GM19351 (cell line): ENCODE measurements at regions not wholly inside any gene's neighbourhood (a gene's known extent, or its start where the extent isn't known, plus 50 kb on each side); places are given as distances from the start of the nearest gene placed in this dataset.
"Not testable (repeated sequence)": the region's sequence is repeated elsewhere in the genome, so short reads cannot be mapped to it uniquely, and the experiment has no call there.

Experiments
- ATAC-seq: cut with Tn5 transposase; IDR thresholded peaks from one replicate; pipeline ENCODE4 v1.9.1; 2021; ENCODE audit warnings: mild to moderate bottlenecking, moderate library complexity; ENCODE audit not compliant: unreplicated experiment

- not testable (repeated sequence) for ATAC-seq
These were observed 150.9 kb upstream of the TEX13D start for GRCh38 chrX:124181515-124181914.

DNA sequence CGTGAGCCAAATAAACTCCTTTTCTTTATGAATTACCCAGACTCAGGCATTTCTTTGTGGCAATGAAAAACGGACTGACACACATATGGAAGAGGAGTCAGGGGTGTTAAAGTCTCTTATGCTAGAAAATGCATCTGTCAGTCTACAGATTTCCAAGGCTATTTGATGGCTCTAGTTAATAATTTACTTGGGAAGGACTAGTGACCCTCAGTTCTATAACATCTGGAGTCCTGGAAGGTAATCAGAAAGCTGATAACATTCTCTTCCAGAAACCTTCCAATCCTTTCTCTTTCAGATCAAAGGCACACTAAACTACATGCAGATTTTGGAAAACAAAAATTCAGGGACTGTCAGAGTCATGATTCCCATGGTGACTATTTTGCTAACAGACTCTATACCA lies 142.0 kb upstream of the TEX13D start:
- ATAC-seq = no peak

DNA sequence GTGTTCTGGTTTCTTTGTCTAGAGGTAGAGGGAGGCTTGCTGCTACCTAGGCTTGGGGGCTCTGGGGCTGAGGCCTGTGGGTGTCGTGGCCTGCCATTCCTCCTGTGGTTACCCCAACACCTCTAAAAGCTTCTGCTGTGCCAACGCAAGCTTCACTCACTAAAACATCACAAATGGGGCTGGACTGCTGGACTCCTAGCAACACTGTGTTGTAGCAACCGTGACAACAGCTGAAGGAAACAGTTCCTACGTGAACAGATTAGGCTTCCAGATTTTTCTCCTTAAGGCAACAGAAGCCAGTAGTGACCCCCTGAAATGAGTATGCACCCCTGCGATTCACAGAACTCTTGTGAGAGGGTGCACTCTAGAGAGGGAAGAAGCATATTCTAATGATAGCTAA lies 138.3 kb upstream of the TEX13D start:
- no peak for ATAC-seq

DNA sequence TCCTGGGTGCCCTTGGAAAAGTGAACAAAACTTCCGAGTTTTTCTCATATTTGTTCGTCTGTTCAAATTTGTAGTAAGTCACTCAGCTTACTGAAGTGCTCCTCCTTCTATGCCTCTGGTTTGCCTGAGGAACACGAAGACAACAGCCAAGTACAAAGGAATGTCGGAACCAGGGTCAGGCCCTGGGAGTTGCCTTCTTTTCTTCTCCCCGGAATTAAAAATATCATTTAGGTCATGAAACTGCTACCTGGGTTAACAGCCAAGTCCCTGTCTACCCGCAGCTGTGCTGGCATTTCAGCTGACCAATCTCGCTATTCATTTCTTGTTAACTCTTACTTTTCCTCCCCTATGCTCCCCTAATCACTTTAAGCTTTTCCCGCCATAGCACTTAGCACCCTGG lies 137.6 kb upstream of the TEX13D start:
- ATAC-seq = no peak

- no peak for ATAC-seq
These were observed 129.1 kb upstream of the TEX13D start for GRCh38 chrX:124203311-124203710.

GRCh38 chrX:124208660-124209059 lies 123.8 kb upstream of the TEX13D start:
- no peak for ATAC-seq

DNA sequence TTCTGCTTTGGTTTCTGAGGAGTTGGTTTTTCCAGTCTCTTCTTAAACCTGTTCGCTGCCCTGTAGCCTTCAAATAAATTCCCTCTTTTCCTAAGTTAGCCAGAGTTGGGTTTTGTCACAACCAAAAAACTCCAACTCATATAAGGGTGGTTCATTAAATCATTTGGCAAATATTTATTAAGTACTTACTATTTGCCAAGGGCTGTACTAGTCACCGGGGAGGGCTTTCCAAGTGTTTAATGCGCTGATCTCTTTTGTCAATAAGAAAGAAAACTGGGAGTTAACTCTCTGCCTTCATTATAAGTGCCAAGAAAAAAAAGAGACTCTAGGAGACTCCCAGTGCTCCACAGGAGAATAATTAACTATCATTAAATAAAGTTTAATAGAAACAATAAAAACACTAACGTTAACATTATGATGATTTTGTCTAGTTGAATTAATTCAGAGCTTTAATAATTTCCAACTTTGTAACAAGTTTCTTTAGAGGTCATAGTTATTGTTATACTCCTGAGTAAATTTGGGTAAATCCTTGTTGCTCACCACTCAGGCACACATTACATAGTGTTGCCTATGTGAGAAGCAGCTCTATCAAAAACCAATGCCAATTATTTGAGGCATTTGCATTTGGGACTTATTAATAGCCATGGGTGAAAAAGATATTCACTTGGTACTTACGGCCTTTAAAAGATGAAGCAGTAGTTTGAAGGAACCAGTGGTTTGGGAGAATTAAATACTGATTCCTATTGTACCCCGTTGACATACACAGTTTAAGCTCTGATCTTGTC lies 122.5 kb upstream of the TEX13D start:
- ATAC-seq = no peak

GRCh38 chrX:124211312-124211942 lies 121.0 kb upstream of the TEX13D start:
- ATAC-seq = peak; percentile 97

DNA sequence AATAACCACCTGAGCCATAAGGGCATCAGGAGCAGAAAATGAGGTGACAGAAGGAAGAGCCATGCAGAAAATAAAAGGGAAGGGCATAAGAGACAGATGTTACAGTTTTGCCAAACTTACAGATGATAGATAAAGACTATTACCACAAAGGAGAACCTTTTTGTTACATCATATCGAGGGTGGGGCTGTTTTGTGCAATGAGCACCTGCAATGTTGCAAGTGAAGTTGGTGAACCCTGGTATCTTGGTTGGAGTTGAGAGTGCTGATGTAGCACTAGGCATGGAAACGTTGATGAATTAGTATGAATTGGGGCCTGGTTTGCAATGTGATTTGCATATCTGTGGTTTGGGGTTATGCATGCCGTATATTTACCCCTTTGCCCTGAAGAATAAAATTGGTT lies 119.8 kb upstream of the TEX13D start:
- ATAC-seq = no peak

GRCh38 chrX:124215786-124216185 lies 116.7 kb upstream of the TEX13D start:
- ATAC-seq = no peak

GRCh38 chrX:124216396-124217115 lies 115.9 kb upstream of the TEX13D start:
- ATAC-seq = no peak

- ATAC-seq = peak; percentile 78
These were observed 114.9 kb upstream of the TEX13D start for GRCh38 chrX:124217304-124218251.

DNA sequence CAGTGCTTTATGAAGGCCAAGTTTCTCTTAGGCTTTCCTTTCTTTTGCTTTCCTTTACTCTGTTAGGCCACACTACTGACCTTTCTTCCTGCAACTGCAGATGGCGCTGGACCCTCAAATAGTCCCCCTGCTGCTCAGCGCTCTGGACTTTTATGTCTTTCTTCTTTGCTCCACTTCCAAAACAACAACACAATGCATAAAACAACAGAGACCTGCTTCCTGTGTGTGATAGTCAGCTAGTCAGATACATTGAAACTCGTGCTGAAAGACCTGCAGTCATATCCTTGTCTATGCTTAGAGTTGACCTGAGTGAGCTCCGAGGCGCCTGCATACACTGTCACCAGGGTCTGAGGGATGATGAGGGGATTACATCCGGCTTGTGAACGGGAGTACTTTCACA lies 108.9 kb upstream of the TEX13D start:
- ATAC-seq = no peak

DNA sequence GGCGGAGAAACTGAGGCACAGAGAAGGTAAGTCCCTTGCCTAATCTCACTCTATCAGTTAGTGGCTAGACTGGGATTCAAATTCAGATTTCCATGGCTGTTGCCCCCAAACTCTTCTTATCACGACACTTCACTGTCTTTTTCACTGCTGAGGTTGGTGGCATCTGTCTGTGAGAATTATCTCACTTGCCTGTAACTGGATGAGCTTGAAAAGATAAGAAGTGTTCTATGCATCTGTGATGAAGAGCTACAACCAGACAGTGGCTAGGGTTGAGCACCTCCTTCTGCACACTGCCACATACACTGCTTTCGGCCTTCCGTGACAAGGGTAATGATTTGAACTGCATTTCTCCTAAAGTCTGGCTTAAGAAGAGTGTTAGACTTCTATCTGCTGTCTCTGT lies 107.9 kb upstream of the TEX13D start:
- no peak for ATAC-seq

DNA sequence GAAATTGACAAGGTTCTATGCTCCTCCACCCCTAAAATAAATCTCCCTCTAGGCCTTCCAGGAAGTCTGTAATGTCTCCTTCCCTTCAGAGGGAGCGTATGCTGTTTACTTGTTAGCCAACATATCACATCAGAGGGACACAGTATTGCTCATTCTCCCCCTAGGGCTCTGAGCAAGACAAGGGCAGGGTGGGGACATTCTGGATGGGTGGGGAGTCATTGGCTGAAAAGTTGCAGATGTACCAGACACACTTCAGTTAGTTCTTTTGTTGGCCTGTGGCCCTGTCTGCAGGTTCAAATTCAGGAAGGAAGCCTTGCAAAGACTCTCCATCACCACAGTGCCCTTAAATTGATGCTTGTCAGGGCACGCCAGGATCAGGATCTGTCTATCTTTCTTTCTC lies 106.3 kb upstream of the TEX13D start:
- ATAC-seq = no peak

- no peak for ATAC-seq
These were observed 103.6 kb upstream of the TEX13D start for GRCh38 chrX:124228849-124229248.

DNA sequence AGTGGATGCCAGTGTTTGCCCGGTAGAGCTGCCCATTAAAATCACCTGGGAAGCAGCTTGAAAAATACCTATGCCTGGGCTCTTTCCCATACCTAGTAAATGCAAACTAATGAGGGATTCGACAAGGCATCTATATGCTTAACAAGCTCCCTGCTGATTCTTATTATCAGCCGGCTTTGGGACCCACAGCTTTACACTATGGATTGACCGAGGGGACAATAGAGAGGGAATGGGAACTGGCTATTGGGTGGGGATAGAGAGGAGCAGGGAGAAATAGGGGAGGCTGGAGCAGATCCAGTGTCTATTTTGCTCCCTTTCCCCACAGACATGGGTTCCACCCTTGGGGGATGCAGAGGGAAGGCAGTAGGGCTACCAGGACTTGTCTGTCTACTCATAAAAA lies 103.1 kb upstream of the TEX13D start:
- ATAC-seq = no peak

DNA sequence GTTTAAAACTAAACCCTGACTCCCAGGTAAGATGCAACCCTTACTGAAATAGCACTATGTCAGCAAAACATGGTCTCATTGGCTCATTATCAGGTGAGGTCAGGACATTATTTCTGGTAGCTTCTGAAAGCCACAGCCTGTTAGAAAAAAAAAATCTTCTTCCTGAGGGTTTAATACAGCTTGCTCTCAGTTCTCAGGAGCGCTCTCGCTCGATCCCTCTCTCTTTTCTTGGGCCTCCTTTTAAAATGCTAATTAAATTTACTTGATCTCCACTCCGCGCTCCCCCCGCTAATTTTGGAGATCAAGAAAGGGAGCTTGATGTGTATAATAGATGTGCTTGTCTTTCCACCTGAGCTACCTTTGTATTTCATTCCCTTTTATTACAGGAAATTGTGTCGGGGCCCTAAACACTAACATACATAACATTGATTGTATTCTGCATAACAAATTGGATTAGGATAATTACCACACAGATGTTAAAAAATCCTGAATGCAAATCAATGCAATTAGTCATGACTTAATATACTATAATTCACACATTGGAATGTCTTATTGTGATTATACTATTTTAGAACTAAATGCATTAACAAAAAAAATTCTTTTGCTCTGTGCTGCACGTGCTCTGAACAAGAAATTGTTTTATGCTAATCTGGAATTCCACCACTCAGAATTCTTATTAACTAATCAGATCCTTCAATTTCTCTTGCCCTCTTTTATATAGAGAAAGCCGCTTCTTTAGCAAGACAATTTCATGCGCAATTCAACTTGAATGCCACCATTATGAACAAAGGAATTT lies 101.6 kb upstream of the TEX13D start:
- no peak for ATAC-seq

DNA sequence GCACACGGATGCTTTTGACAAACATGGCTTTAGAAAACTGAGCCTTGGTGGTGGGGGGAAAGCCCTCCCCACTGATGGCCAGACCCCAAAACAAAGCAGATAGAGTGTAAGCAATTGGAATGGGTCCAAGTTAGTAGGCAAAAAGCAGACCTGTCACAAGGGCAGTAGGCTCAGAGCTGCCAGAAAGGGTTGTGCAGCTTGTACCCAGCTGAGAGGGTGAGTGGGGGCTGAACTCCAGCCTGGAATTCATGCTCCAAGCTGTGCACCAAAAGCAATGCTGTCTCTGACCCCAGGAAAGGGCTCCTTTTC lies 101.1 kb upstream of the TEX13D start:
- no peak for ATAC-seq

GRCh38 chrX:124232523-124233201 lies 99.8 kb upstream of the TEX13D start:
- ATAC-seq = peak; percentile 76
